ENCODE measurements at regions not wholly inside any gene's neighbourhood (a gene's known extent, or its start where the extent isn't known, plus 50 kb on each side); places are given as distances from the start of the nearest gene placed in this dataset.

DNA sequence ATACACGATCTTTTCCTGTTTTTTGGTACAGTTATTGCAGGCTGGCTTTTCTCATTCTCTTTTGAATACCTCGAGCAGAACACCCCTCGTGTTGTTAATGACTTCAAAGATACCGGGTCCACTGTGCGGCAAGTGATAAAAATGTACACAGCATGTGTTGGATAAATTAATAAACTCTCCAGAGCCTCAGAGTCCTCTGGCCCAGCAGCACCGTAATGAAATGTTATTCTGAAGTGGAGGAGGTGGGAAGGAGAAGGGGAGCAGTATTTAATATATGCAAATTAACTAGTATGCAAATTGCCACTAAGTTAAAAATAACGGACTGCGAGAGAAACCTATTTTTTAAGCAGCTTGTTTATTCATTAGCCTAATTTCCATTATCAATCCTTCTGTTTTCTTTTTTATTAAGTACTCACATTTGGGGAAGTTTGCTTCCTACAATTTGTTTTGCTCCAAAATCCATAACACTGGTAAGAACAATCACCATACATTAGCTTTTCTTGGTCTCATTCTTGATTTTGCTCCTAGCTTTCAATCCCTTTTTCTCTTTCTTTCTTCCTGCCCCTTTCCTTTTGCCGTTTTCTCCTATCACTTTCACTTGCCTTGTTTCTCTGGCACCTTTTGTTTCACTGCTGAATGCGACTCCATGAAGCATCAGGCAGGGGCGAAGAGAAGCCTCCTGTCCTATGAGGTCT, 462.3 kb upstream of the PPP2R3A start:
- H3K4me3 ChIP-seq (ENCODE audit: low read length), result no peak overlapping the region
- TF ChIP-seq, protein P1, sequence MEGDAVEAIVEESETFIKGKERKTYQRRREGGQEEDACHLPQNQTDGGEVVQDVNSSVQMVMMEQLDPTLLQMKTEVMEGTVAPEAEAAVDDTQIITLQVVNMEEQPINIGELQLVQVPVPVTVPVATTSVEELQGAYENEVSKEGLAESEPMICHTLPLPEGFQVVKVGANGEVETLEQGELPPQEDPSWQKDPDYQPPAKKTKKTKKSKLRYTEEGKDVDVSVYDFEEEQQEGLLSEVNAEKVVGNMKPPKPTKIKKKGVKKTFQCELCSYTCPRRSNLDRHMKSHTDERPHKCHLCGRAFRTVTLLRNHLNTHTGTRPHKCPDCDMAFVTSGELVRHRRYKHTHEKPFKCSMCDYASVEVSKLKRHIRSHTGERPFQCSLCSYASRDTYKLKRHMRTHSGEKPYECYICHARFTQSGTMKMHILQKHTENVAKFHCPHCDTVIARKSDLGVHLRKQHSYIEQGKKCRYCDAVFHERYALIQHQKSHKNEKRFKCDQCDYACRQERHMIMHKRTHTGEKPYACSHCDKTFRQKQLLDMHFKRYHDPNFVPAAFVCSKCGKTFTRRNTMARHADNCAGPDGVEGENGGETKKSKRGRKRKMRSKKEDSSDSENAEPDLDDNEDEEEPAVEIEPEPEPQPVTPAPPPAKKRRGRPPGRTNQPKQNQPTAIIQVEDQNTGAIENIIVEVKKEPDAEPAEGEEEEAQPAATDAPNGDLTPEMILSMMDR (IDR thresholded peaks at IDR 0.05; ENCODE audit: insufficient read depth, low read depth, low read length, missing control alignments), result no peak
- DNase-seq (ENCODE audit: low read depth), result no peak

DNA sequence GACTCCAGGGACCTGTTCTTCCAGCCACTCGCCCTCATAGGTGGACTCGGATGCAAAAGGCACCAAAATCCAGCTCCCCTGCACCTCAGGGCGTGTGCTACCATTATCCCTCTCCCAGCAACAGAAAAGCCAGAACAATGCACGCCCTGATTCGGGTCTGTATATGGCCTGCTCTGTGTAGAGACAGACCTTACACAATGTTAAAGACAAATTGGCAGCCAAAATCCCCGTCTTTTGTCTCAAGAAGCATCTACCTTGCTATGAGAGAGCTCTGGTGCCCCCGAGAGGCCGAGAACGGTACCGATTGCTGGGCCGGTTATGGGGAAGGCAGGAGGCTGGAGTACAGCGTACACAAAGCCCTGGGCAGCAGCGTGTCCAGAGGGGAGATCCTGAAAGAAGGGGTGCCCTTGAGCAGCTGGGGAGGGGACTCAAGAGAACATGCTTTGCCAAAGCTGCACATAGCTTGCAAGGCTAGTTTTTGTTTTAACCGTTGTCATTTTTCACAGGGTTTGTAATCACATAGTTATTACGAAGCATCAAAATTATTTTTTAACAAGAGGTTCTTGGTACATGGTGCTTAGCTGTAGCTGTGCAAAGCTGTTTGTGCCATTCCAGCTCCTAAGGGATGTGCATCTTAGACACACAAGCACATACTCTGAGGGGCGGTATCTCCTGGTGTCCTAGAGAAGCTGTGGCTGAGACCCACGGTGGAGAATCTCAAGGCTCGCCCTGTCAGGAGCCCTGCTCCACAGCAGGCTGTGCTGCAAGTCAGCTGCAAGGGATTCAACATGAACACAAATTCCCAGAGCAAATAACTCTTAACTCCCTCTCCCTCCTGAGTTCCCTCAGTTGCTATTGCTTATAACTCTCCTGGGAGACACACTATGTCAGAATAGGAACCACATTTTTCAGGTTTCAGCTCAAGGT, 461.5 kb upstream of the PPP2R3A start:
- no peak overlapping the region for H3K4me3 ChIP-seq (ENCODE audit: low read length)
- TF ChIP-seq, protein P1 (IDR thresholded peaks at IDR 0.05; ENCODE audit: insufficient read depth, low read depth, low read length, missing control alignments), result peak; percentile 64
- peak; percentile 56 for DNase-seq (ENCODE audit: low read depth)

DNA sequence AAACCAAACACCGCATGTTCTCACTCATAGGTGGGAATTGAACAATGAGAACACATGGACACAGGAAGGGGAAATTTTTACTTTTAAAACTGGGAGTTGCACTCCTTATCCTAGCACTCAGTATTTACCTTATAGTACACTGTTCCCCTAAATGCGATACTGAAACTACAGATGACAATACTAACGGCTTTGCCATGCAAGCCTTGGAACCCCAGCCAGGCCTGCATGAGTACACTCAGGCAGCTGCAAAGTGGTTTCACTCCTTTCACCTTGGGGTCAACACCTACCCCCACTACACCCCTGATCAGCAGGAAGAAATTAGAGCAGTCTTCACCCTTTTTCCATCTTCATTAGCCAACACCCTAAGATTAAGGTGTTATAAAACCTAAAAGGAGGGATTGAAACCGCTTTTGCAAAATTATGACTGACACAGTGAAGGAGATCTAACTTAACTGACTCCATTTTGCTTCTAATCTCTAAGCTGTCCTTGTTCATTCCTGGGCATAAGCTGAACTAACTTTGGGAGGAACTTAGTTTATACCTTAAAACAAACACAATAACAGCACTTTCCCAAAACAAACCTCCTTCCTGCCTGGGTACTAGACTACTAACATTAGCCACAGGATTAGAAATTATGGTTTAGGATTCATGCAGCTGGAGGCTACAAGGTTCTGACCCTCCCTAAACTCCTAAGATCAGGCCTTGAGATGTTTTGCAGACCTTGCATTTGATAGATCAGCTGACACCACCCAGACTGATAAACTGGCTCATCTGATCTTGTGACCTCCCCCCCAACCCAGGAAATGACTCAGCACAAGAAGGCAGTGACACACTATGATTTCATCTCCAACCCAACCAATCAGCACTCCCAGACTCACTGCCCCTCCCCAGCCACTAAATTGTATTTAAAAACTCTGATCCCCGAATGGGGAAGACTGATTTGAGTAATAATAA, 452.1 kb upstream of the PPP2R3A start:
- TF ChIP-seq, protein P1 (IDR thresholded peaks at IDR 0.05; ENCODE audit: insufficient read depth, low read depth, low read length, missing control alignments), result no peak
- DNase-seq (ENCODE audit: low read depth), result peak; percentile 65
- no peak overlapping the region for H3K4me3 ChIP-seq (ENCODE audit: low read length)

DNA sequence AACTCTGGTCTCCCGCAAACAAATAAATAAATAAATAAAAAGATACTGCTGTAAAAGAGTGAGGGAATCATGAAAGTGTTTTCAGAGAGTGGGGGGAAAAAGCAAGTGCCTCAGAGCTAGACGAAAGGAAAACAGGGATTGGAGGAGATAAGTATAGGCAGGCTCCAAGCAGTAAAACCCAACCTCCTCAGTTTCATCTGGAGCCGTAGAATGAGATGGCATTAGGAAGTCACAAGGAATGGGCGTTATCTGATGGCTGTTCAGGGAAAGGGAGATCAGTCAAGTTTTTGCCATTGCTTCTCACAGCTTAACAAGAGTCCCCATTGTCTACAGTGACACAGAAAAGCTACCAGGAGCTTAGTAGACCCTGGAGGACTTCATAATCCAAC, 451.5 kb upstream of the PPP2R3A start:
- DNase-seq (ENCODE audit: low read depth), result no peak
- TF ChIP-seq, protein P1 (IDR thresholded peaks at IDR 0.05; ENCODE audit: insufficient read depth, low read depth, low read length, missing control alignments), result no peak
- no peak overlapping the region for H3K4me3 ChIP-seq (ENCODE audit: low read length)

DNA sequence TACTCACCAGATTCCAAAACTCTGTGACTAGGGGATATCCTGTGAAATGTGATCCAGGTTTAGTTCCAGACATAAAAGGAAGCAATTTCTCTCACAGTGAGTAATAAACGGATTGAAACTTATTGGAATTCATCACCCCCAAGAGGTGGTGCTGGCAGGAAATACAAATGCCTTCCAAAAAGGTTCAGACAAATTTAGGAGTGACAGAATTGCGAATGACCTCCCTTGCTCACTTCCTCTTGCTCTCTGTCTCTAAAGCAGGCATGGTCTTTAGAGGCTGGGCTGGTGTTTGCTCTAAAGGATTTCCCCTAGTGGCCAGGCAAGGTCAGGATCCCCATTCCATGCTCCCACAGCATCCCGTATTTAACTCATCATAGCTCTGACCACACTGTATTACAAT, 449.4 kb upstream of the PPP2R3A start:
- DNase-seq (ENCODE audit: low read depth), result no peak
- TF ChIP-seq, protein P1 (IDR thresholded peaks at IDR 0.05; ENCODE audit: insufficient read depth, low read depth, low read length, missing control alignments), result no peak

DNA sequence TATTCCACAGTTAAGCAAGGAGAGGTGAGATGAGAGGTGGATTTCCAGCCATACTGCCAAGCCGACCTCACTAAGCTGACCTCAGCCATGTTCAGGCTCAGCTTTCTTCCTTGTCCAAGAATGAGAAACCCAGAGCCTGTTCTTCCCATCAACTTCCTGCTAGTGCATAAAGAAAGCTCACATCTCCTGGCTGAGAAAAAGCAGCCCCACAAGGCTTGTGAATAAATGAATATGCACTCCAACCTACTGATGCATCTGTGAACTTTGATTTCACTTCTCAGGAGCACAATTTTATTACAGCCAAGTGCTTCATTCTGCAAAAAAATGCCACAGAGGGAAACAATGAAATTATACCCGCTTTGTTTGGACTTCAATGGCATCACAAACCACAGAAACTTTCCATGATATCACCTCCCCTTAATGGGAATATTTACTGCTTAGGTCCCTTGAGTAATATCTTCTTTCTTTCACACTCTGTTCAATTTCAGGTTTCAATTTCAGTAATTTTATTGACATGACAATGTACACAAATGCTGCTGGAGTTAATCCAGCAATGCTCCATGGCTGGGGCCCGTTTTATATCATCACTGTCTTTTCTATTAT, 437.0 kb upstream of the PPP2R3A start:
- TF ChIP-seq, protein P1 (IDR thresholded peaks at IDR 0.05; ENCODE audit: insufficient read depth, low read depth, low read length, missing control alignments), result no peak
- no peak for DNase-seq (ENCODE audit: low read depth)
- H3K4me3 ChIP-seq (ENCODE audit: low read length), result no peak overlapping the region

More for the DNA sequence above, 449.4 kb upstream of the PPP2R3A start:
- H3K4me3 ChIP-seq (ENCODE audit: low read length), result no peak overlapping the region

Measured in epithelial cell of esophagus (primary cell).